ENCODE measurements at regions not wholly inside any gene's neighbourhood (a gene's known extent, or its start where the extent isn't known, plus 50 kb on each side); places are given as distances from the start of the nearest gene placed in this dataset.

GRCh38 chr4:129422277-129422676 is 326.3 kb downstream of the C4orf33 start:
- Histone ChIP-seq H3K36me3 (ENCODE audit: control insufficient read depth in 2 of 2, insufficient read depth in 1 of 2, low read length in 2 of 2) (no peaks in the 10 kb centered on the region), H3K9me3 (ENCODE audit: control insufficient read depth, insufficient read depth, low read depth, low read length) (no peaks in the 10 kb centered on the region), H3K4me1 (ENCODE audit: control insufficient read depth, insufficient read depth, low read length) (no peaks in the 10 kb centered on the region), H3K27ac (ENCODE audit: extremely low read depth, low read depth, low read length) (no peak overlapping the region), H3K4me3 (ENCODE audit: low read depth, low read length) (no peak overlapping the region)
- CTCF ChIA-PET: no interaction called here
- TF ChIP-seq HOXA7 (CRISPR knock-in tag; IDR thresholded peaks at IDR 0.05; ENCODE audit: borderline replicate concordance) (no peak), ZNF48 (tag by site-specific recombination; IDR thresholded peaks at IDR 0.05) (no peak), ZBTB26 (tag by site-specific recombination; optimal IDR thresholded peaks at IDR 0.05) (no peak), ZNF610 (tag by site-specific recombination; IDR thresholded peaks at IDR 0.05; ENCODE audit: borderline replicate concordance) (no peak), ZNF140 (tag by site-specific recombination; IDR thresholded peaks at IDR 0.05) (no peak), ZNF701 (tag by site-specific recombination; IDR thresholded peaks at IDR 0.05) (no peak)
- POLR2A ChIA-PET: no interaction called here

GRCh38 chr4:129428454-129428853 is 332.5 kb downstream of the C4orf33 start:
- CTCF ChIA-PET: no interaction called here
- Histone ChIP-seq H3K36me3 (ENCODE audit: control insufficient read depth in 2 of 2, insufficient read depth in 1 of 2, low read length in 2 of 2) (no peaks in the 10 kb centered on the region), H3K4me1 (ENCODE audit: control insufficient read depth, insufficient read depth, low read length) (no peaks in the 10 kb centered on the region), H3K27ac (ENCODE audit: extremely low read depth, low read depth, low read length) (no peak overlapping the region), H3K4me3 (ENCODE audit: low read depth, low read length) (no peak overlapping the region), H3K9me3 (ENCODE audit: control insufficient read depth, insufficient read depth, low read depth, low read length) (no peaks in the 10 kb centered on the region)
- POLR2A ChIA-PET: no interaction called here
- TF ChIP-seq OSR2 (tag by site-specific recombination; IDR thresholded peaks at IDR 0.05) (no peak), ZNF747 (tag by site-specific recombination; IDR thresholded peaks at IDR 0.05) (no peak), GLI4 (tag by site-specific recombination; IDR thresholded peaks at IDR 0.05) (no peak), ZXDB (tag by site-specific recombination; IDR thresholded peaks at IDR 0.05) (no peak), ZNF157 (tag by site-specific recombination; IDR thresholded peaks at IDR 0.05) (no peak), ZNF223 (tag by site-specific recombination; IDR thresholded peaks at IDR 0.05) (no peak), REPIN1 (tag by site-specific recombination; IDR thresholded peaks at IDR 0.05; ENCODE audit: low read depth) (no peak), BCL11A (tag by site-specific recombination; IDR thresholded peaks at IDR 0.05; ENCODE audit: low read depth) (no peak), MEIS1 (CRISPR knock-in tag; IDR thresholded peaks at IDR 0.05; ENCODE audit: borderline replicate concordance) (no peak), ZNF701 (tag by site-specific recombination; IDR thresholded peaks at IDR 0.05) (no peak), ATF2 (tag by site-specific recombination; IDR thresholded peaks at IDR 0.05; ENCODE audit: low read depth) (no peak), ZFP3 (tag by site-specific recombination; IDR thresholded peaks at IDR 0.05; ENCODE audit: low read depth) (no peak), ZNF654 (tag by site-specific recombination; IDR thresholded peaks at IDR 0.05; ENCODE audit: low read depth) (no peak), ZNF510 (tag by site-specific recombination; IDR thresholded peaks at IDR 0.05; ENCODE audit: insufficient replicate concordance) (no peak), SP7 (tag by site-specific recombination; IDR thresholded peaks at IDR 0.05) (no peak)

GRCh38 chr4:129429581-129430320 is 333.8 kb downstream of the C4orf33 start:
- no peak overlapping the region for H3K4me3 ChIP-seq (ENCODE audit: low read depth, low read length)
- H3K27ac ChIP-seq (ENCODE audit: extremely low read depth, low read depth, low read length): no peak overlapping the region
- no peak for TF ChIP-seq ZNF37A (tag by site-specific recombination; IDR thresholded peaks at IDR 0.05)
- no peak for TF ChIP-seq ZNF335 (tag by site-specific recombination; conservative IDR thresholded peaks at IDR 0.05)
- TF ChIP-seq ZNF324 (tag by site-specific recombination; IDR thresholded peaks at IDR 0.05): no peak
- TF ChIP-seq ZNF184 (tag by site-specific recombination; IDR thresholded peaks at IDR 0.05): no peak
- TF ChIP-seq KLF9 (tag by site-specific recombination; IDR thresholded peaks at IDR 0.05; ENCODE audit: low read depth): no peak
- TF ChIP-seq ZNF10 (tag by site-specific recombination; IDR thresholded peaks at IDR 0.05): no peak
- TF ChIP-seq ZNF830 (tag by site-specific recombination; IDR thresholded peaks at IDR 0.05; ENCODE audit: low read depth): no peak
- TF ChIP-seq OVOL3 (tag by site-specific recombination; IDR thresholded peaks at IDR 0.05): no peak
- H3K4me1 ChIP-seq (ENCODE audit: control insufficient read depth, insufficient read depth, low read length): no peaks in the 10 kb centered on the region
- POLR2A ChIA-PET: no interaction called here
- CTCF ChIA-PET: no interaction called here
- H3K36me3 ChIP-seq (ENCODE audit: control insufficient read depth in 2 of 2, insufficient read depth in 1 of 2, low read length in 2 of 2): no peaks in the 10 kb centered on the region
- H3K9me3 ChIP-seq (ENCODE audit: control insufficient read depth, insufficient read depth, low read depth, low read length): no peaks in the 10 kb centered on the region

Data from HEK293 (cell line).